ENCODE measurements at regions not wholly inside any gene's neighbourhood (a gene's known extent, or its start where the extent isn't known, plus 50 kb on each side); places are given as distances from the start of the nearest gene placed in this dataset.

DNA sequence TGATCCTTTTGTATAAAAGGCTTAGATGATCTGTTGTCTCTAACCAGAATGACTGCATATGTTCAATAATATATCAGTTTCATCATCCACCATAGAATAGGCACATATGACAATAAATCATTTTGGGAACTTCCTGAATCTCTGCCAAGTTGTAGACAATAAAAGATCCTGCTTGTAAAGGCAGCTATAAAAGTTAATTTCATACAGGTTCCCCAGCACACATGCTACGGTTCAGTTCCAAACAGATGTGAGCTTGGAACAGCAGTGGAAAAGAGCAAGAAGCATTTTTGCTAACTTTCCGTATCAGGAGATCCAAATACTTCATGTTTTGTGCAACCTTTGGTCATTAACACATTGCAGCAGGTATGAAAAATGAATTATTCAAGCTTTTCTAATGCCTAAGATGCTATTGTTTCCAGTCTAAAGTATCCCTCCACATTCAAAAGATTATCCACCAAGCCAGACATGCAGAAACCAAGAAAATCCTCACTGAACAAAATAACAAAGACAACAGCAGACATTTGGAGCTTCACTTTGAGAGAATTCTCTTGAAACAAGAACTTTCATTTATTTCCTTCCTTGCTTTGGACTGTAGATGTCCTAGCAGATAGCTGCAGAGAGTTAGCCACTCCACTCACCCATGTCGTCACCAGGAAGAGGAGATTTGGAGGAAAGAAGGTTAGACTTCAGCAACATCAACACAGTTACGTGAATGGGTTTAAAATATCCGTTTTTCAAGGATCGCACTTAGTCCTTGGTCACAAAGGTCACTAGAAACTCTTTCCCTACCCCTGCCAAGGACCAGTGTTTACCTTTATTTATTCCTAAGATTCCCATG lies 453.5 kb upstream of the JARID2 start:
- TF ChIP-seq, protein P1, sequence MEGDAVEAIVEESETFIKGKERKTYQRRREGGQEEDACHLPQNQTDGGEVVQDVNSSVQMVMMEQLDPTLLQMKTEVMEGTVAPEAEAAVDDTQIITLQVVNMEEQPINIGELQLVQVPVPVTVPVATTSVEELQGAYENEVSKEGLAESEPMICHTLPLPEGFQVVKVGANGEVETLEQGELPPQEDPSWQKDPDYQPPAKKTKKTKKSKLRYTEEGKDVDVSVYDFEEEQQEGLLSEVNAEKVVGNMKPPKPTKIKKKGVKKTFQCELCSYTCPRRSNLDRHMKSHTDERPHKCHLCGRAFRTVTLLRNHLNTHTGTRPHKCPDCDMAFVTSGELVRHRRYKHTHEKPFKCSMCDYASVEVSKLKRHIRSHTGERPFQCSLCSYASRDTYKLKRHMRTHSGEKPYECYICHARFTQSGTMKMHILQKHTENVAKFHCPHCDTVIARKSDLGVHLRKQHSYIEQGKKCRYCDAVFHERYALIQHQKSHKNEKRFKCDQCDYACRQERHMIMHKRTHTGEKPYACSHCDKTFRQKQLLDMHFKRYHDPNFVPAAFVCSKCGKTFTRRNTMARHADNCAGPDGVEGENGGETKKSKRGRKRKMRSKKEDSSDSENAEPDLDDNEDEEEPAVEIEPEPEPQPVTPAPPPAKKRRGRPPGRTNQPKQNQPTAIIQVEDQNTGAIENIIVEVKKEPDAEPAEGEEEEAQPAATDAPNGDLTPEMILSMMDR (IDR thresholded peaks at IDR 0.05 in 4 of 5, conservative IDR thresholded peaks at IDR 0.05 in 1 of 5): no peak
- TF ChIP-seq POLR2A (IDR thresholded peaks at IDR 0.05): no peak
